H9 (cell line): ENCODE measurements at regions not wholly inside any gene's neighbourhood (a gene's known extent, or its start where the extent isn't known, plus 50 kb on each side); places are given as distances from the start of the nearest gene placed in this dataset.

Experiments
- DNase-seq: peaks from one replicate; pipeline ENCODE4 v3.0.0-alpha.2; 2017
- H2AFZ ChIP-seq: one replicate; pipeline ENCODE4 v1.6.1; 2013; ENCODE audit warnings: mild to moderate bottlenecking, low read length, control low read depth, moderate library complexity
- H2AK5ac ChIP-seq: 2 replicates; pipeline ENCODE4 v1.6.1; 2013; ENCODE audit warnings: low read length, control low read depth, mixed read lengths; ENCODE audit not compliant: insufficient read length
- H2BK120ac ChIP-seq: one replicate; pipeline ENCODE4 v1.6.1; 2013; ENCODE audit warnings: low read depth, mild to moderate bottlenecking, low read length, control low read depth, inconsistent platforms; ENCODE audit not compliant: poor library complexity, severe bottlenecking
- H2BK12ac ChIP-seq: 2 replicates; pipeline ENCODE4 v1.6.1; 2013; ENCODE audit warnings: low read length, control low read depth, mixed read lengths, low read depth; ENCODE audit not compliant: insufficient read length
- H2BK15ac ChIP-seq: 2 replicates; pipeline ENCODE4 v1.6.1; 2013; ENCODE audit warnings: low read depth, low read length, control low read depth
- H2BK20ac ChIP-seq: one replicate; pipeline ENCODE4 v1.6.1; 2013; ENCODE audit warnings: low read depth, mild to moderate bottlenecking, low read length, control low read depth, inconsistent platforms; ENCODE audit not compliant: poor library complexity, severe bottlenecking
- H2BK5ac ChIP-seq: 2 replicates; pipeline ENCODE4 v1.6.1; 2013; ENCODE audit warnings: low read length, control low read depth, mixed read lengths; ENCODE audit not compliant: insufficient read length
- H3K14ac ChIP-seq: 2 replicates; pipeline ENCODE4 v1.6.1; 2013; ENCODE audit warnings: low read length, control low read depth; ENCODE audit not compliant: insufficient read depth
- H3K18ac ChIP-seq: 2 replicates; pipeline ENCODE4 v1.6.1; 2013; ENCODE audit warnings: low read depth, mild to moderate bottlenecking, mixed read lengths, low read length, control low read depth; ENCODE audit not compliant: insufficient read length
- H3K23ac ChIP-seq: 2 replicates; pipeline ENCODE4 v1.6.1; 2013; ENCODE audit warnings: low read length, control low read depth, mixed read lengths, low read depth; ENCODE audit not compliant: insufficient read length
- H3K23me2 ChIP-seq: 2 replicates; pipeline ENCODE4 v1.6.1; 2013; ENCODE audit warnings: low read depth, mild to moderate bottlenecking, mixed read lengths, low read length, control low read depth; ENCODE audit not compliant: insufficient read length, poor library complexity, severe bottlenecking
- H3K27ac ChIP-seq: 2 replicates; pipeline ENCODE4 v1.5.1; 2013; ENCODE audit warnings: low read length, control low read depth, mixed read lengths, low read depth; ENCODE audit not compliant: insufficient read length
- H3K27me3 ChIP-seq: 2 replicates; pipeline ENCODE4 v1.6.1; 2013; ENCODE audit warnings: low read length, control low read depth, inconsistent platforms; ENCODE audit not compliant: insufficient read depth
- H3K4ac ChIP-seq: 2 replicates; pipeline ENCODE4 v1.6.1; 2013; ENCODE audit warnings: low read depth, mild to moderate bottlenecking, control low read depth, inconsistent platforms, low read length, moderate library complexity
- H3K4me1 ChIP-seq: 2 replicates; pipeline ENCODE4 v1.6.1; 2013; ENCODE audit warnings: low read length, control low read depth, inconsistent platforms; ENCODE audit not compliant: insufficient read depth
- H3K4me2 ChIP-seq: 2 replicates; pipeline ENCODE4 v1.6.1; 2013; ENCODE audit warnings: low read length, control low read depth, mixed read lengths; ENCODE audit not compliant: insufficient read length, insufficient read depth
- H3K56ac ChIP-seq: 2 replicates; pipeline ENCODE4 v1.6.1; 2013; ENCODE audit warnings: low read depth, mild to moderate bottlenecking, mixed read lengths, low read length, control low read depth; ENCODE audit not compliant: insufficient read length
- H3K79me1 ChIP-seq: 2 replicates; pipeline ENCODE4 v1.6.1; 2013; ENCODE audit warnings: low read depth, mild to moderate bottlenecking, moderate library complexity, low read length, control low read depth, inconsistent platforms; ENCODE audit not compliant: insufficient read depth, poor library complexity, severe bottlenecking
- H3K79me2 ChIP-seq: 2 replicates; pipeline ENCODE4 v1.6.1; 2013; ENCODE audit warnings: low read length, control low read depth, inconsistent platforms; ENCODE audit not compliant: insufficient read depth
- H3K9ac ChIP-seq: 2 replicates; pipeline ENCODE4 v1.6.1; 2013; ENCODE audit warnings: low read length, control low read depth, mixed read lengths; ENCODE audit not compliant: insufficient read length; ENCODE audit errors: extremely low read depth
- H3K9me3 ChIP-seq: one replicate; pipeline ENCODE4 v1.6.1; 2013; ENCODE audit warnings: low read depth, low read length, inconsistent platforms; ENCODE audit not compliant: control insufficient read depth
- H3T11ph ChIP-seq: one replicate; pipeline ENCODE4 v1.6.1; 2013; ENCODE audit warnings: mild to moderate bottlenecking, low read length, control low read depth, inconsistent platforms
- H4K20me1 ChIP-seq: one replicate; pipeline ENCODE4 v1.6.1; 2013; ENCODE audit not compliant: control insufficient read depth, insufficient read length, insufficient read depth
- H4K5ac ChIP-seq: 2 replicates; pipeline ENCODE4 v1.6.1; 2013; ENCODE audit warnings: low read depth, mild to moderate bottlenecking, mixed read lengths, low read length, control low read depth; ENCODE audit not compliant: insufficient read length
- H4K8ac ChIP-seq: replicated peaks from 2 replicates; pipeline ENCODE4 v1.6.1; 2013; ENCODE audit warnings: low read length, control low read depth, mixed read lengths, low read depth; ENCODE audit not compliant: insufficient read length
- H4K91ac ChIP-seq: 2 replicates; pipeline ENCODE4 v1.6.1; 2013; ENCODE audit warnings: low read depth, mild to moderate bottlenecking, moderate library complexity, mixed read lengths, low read length, control low read depth; ENCODE audit not compliant: insufficient read length
- H3K27ac Mint-ChIP-seq, 3 experiments: 2 replicates in 2 of 3; 3 replicates in 1 of 3; pipeline ENCODE4 v1.8.0; 2020 to 2021; ENCODE audit warnings: mixed read lengths in 3 of 3, mild to moderate bottlenecking in 1 of 3, moderate library complexity in 1 of 3
- H3K27me3 Mint-ChIP-seq: 2 replicates; pipeline ENCODE4 v1.8.0; 2021; ENCODE audit warnings: low read depth, mild to moderate bottlenecking, moderate library complexity, mixed read lengths
- H3K36me3 Mint-ChIP-seq, 3 experiments: 2 replicates in 2 of 3; 3 replicates in 1 of 3; pipeline ENCODE4 v1.8.0; 2020 to 2021; ENCODE audit warnings: low read depth in 3 of 3, mixed read lengths in 3 of 3; ENCODE audit not compliant: insufficient read depth in 1 of 3
- H3K4me1 Mint-ChIP-seq, 2 experiments: 2 replicates each; pipeline ENCODE4 v1.8.0; 2020; ENCODE audit warnings: mixed read lengths in 2 of 2
- H3K4me3 Mint-ChIP-seq, 2 experiments: 2 replicates in 1 of 2; 3 replicates in 1 of 2; pipeline ENCODE4 v1.8.0; 2020 to 2021; ENCODE audit warnings: mild to moderate bottlenecking in 2 of 2, mixed read lengths in 2 of 2, moderate library complexity in 1 of 2
- H3K9me3 Mint-ChIP-seq, 2 experiments: 2 replicates in 1 of 2; 3 replicates in 1 of 2; pipeline ENCODE4 v1.8.0; 2020; ENCODE audit warnings: mild to moderate bottlenecking in 2 of 2, mixed read lengths in 2 of 2, moderate library complexity in 1 of 2
- WGBS: extraction: QIAGEN DNeasy Blood & Tissue Kit; methylation state at CpG from one replicate; pipeline ENCODE4 v1.1.7; 2013; ENCODE audit warnings: missing lambda C conversion rate, low lambda C conversion rate, mixed read lengths; ENCODE audit not compliant: insufficient read length; ENCODE audit errors: extremely low coverage; 5-methylcytosine and 5-hydroxymethylcytosine counted together
- TF ChIP-seq, protein P1 (sequence below): fragments of 200-600 bp; sonication (generic); conservative IDR thresholded peaks from 3 replicates; pipeline ENCODE4 v1.8.0; 2021; ENCODE audit warnings: antibody characterized with exemption, mild to moderate bottlenecking

DNA sequence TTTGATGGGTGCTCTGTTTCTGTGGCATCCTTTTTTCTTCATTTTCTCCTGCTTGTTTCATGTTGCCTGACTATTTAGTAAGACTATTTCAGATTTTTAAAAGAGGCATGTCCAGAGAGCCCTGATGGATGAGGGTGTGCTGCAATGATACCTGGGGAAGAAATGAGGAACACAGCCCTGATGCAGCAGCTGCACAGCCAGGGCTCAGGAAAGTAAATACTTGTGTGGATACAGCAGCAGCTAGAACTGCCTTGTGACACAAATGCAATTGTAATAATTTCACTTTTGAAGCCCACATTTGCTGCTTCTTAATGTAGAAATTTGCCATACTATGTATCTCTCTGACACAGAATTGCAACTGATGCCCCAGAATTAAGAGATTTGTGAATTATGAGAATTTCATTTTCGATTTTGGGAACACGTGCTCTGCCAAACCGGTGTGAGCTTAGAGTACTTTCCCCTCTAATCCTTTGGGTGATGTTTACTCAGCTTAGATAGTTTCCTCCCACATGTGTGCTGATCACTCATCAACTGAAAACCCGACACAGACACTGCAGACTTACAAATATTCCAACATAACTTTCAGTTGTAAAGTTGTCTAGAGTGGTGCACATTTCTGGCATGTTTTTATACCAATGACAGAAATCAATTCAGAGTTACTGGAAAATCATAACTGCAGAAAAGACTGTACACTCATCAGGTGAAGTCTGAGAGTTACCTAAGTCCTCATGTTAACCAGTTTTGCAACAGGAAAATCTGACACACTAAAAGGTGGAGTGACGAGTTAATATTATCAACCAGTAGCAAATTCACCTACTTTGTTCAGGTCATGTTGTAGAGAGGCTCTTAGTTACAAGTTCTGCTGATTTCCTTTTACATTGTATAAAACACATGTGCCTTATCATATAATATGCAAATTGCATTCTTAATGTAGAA, 383.4 kb downstream of the CBLN2 start:
- H3K4me3 Mint-ChIP-seq = no peak overlapping the region
- H2AFZ ChIP-seq = no peak overlapping the region
- H3T11ph ChIP-seq = no peak overlapping the region
- no peaks in the 10 kb centered on the region for H3K4me1 Mint-ChIP-seq
- no peaks in the 10 kb centered on the region for H3K9me3 Mint-ChIP-seq
- no peaks in the 10 kb centered on the region for H3K36me3 Mint-ChIP-seq
- H3K56ac ChIP-seq = no peak overlapping the region
- no peaks in the 10 kb centered on the region for H3K23me2 ChIP-seq
- no peak overlapping the region for H2AK5ac ChIP-seq
- no peak overlapping the region for H3K14ac ChIP-seq
- no peak for DNase-seq
- no peak overlapping the region for H2BK5ac ChIP-seq
- no peaks in the 10 kb centered on the region for H3K4me1 ChIP-seq
- H3K9me3 ChIP-seq = no peaks in the 10 kb centered on the region
- no peaks in the 10 kb centered on the region for H3K27me3 ChIP-seq
- H3K18ac ChIP-seq = no peak overlapping the region
- H3K27me3 Mint-ChIP-seq = no peaks in the 10 kb centered on the region
- H4K8ac ChIP-seq = no peak overlapping the region
- no peak overlapping the region for H3K27ac ChIP-seq
- H3K4me2 ChIP-seq = no peak overlapping the region
- H2BK20ac ChIP-seq = no peak overlapping the region
- H3K79me1 ChIP-seq = no peaks in the 10 kb centered on the region
- no peak overlapping the region for H4K5ac ChIP-seq
- no peak overlapping the region for H3K4ac ChIP-seq
- no CpG with 5 or more reads among the region's 5 CpGs for WGBS
- H4K91ac ChIP-seq = no peak overlapping the region
- no peaks in the 10 kb centered on the region for H4K20me1 ChIP-seq
- no peak overlapping the region; a peak in 1 of 7 replicates for H3K27ac Mint-ChIP-seq
- TF ChIP-seq, protein P1, sequence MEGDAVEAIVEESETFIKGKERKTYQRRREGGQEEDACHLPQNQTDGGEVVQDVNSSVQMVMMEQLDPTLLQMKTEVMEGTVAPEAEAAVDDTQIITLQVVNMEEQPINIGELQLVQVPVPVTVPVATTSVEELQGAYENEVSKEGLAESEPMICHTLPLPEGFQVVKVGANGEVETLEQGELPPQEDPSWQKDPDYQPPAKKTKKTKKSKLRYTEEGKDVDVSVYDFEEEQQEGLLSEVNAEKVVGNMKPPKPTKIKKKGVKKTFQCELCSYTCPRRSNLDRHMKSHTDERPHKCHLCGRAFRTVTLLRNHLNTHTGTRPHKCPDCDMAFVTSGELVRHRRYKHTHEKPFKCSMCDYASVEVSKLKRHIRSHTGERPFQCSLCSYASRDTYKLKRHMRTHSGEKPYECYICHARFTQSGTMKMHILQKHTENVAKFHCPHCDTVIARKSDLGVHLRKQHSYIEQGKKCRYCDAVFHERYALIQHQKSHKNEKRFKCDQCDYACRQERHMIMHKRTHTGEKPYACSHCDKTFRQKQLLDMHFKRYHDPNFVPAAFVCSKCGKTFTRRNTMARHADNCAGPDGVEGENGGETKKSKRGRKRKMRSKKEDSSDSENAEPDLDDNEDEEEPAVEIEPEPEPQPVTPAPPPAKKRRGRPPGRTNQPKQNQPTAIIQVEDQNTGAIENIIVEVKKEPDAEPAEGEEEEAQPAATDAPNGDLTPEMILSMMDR = no peak
- H3K79me2 ChIP-seq = no peaks in the 10 kb centered on the region
- no peak overlapping the region for H3K23ac ChIP-seq
- no peak overlapping the region for H2BK15ac ChIP-seq
- H2BK120ac ChIP-seq = no peak overlapping the region
- H3K9ac ChIP-seq = no peak overlapping the region
- H2BK12ac ChIP-seq = no peak overlapping the region
